Gastrocnemius medialis (tissue), 4 donors: ENCODE measurements at regions not wholly inside any gene's neighbourhood (a gene's known extent, or its start where the extent isn't known, plus 50 kb on each side); places are given as distances from the start of the nearest gene placed in this dataset.
"Not testable (repeated sequence)": the region's sequence is repeated elsewhere in the genome, so short reads cannot be mapped to it uniquely, and the experiment has no call there.

Experiments used
- ATAC-seq, 2 donors: fragments of 150-250 bp; one replicate each; pipeline ENCODE4 v1.9.1; 2016
- DNase-seq, 2 donors: peaks; one replicate each; pipeline ENCODE4 v3.0.0-alpha.2; 2019
- H3K27ac ChIP-seq, 4 donors: fragments of 200-600 bp; sonication (generic); 1 replicate in 1 of 4; 2 replicates in 3 of 4; pipeline ENCODE4 v1.5.1; 2016 to 2018; ENCODE audit warnings: mild to moderate bottlenecking in 2 of 4, moderate library complexity in 1 of 4
- H3K27me3 ChIP-seq, 3 donors: fragments of 200-600 bp; sonication (generic) in 2 of 3; 1 replicate in 1 of 3; 2 replicates in 2 of 3; pipeline versions ENCODE4 v1.5.1 to v1.6.0; 2016 to 2019; ENCODE audit warnings: mild to moderate bottlenecking in 1 of 3, moderate library complexity in 1 of 3
- H3K36me3 ChIP-seq, 2 donors: fragments of 200-600 bp; sonication (generic) in 1 of 2; one replicate each; pipeline ENCODE4 v1.5.1; 2017 to 2018
- H3K4me1 ChIP-seq, 2 donors: fragments of 200-600 bp; sonication (generic) in 1 of 2; one replicate each; pipeline ENCODE4 v1.5.1; 2016 to 2017; ENCODE audit warnings: mild to moderate bottlenecking in 2 of 2
- H3K4me3 ChIP-seq, 4 donors: fragments of 200-600 bp; sonication (generic) in 3 of 4; 1 replicate in 1 of 4; 2 replicates in 3 of 4; pipeline ENCODE4 v1.5.1; 2016 to 2019; ENCODE audit warnings: mild to moderate bottlenecking in 2 of 4
- H3K9me3 ChIP-seq, 3 donors: fragments of 200-600 bp; sonication (generic) in 2 of 3; 1 replicate in 1 of 3; 2 replicates in 2 of 3; pipeline ENCODE4 v1.5.1; 2016 to 2019
- CTCF ChIP-seq, 5 experiments: fragments of 450-650 bp in 3 of 5; fragments of 200-600 bp in 2 of 5; sonication (generic) in 2 of 5; IDR thresholded peaks in 4 of 5; conservative IDR thresholded peaks in 1 of 5; 1 replicate in 4 of 5; 2 replicates in 1 of 5; pipeline ENCODE4 v1.5.1; 2016 to 2019; ENCODE audit warnings: antibody characterized with exemption in 5 of 5, mild to moderate bottlenecking in 3 of 5, moderate library complexity in 3 of 5
- POLR2A ChIP-seq, 2 donors: fragments of 450-650 bp; IDR thresholded peaks; one replicate each; pipeline ENCODE4 v1.6.1; 2017; ENCODE audit warnings: antibody characterized with exemption in 2 of 2, mild to moderate bottlenecking in 2 of 2, moderate library complexity in 2 of 2
- in situ Hi-C, 4 donors: fragments of 200-750 bp; cut with MboI; loops; one replicate each; pipeline versions ENCODE4 v1.15.0 to v1.8.0; 2017; ENCODE audit warnings: low sequenced_read_pairs in 4 of 4
- intact Hi-C: fragments of 100-400 bp; cut with DNase I; formaldehyde crosslinking; loops from one replicate; pipeline ENCODE4 v1.15.1; 2023; ENCODE audit warnings: low total_unique reads

- Histone ChIP-seq H3K4me3 (no peak overlapping the region), H3K27ac (no peak overlapping the region), H3K27me3 (no peaks in the 10 kb centered on the region), H3K4me1 (no peaks in the 10 kb centered on the region), H3K9me3 (no peaks in the 10 kb centered on the region), H3K36me3 (no peaks in the 10 kb centered on the region)
- intact Hi-C loops (no loop called here), in situ Hi-C loops (loop anchor here in 1 of 4 donors (25.0 kb wide), 1 partner anchor 512 kb away; no protein-coding TSS in a partner anchor)
- ATAC-seq, result no peak
- DNase-seq, result no peak
- TF ChIP-seq CTCF (IDR thresholded peaks at IDR 0.05 in 4 of 5, conservative IDR thresholded peaks at IDR 0.05 in 1 of 5) (no peak), POLR2A (IDR thresholded peaks at IDR 0.05) (no peak)
Observed at GRCh38 chr2:226300196-226300886, 499.3 kb downstream of the IRS1 start.

GRCh38 chr2:226299771-226300170, 499.8 kb downstream of the IRS1 start:
- no peak overlapping the region for H3K4me3 ChIP-seq
- no peaks in the 10 kb centered on the region for H3K4me1 ChIP-seq
- in situ Hi-C loops (loop anchor here in 1 of 4 donors (25.0 kb wide), 1 partner anchor 513 kb away; no protein-coding TSS in a partner anchor), intact Hi-C loops (no loop called here)
- no peak for TF ChIP-seq CTCF (IDR thresholded peaks at IDR 0.05 in 4 of 5, conservative IDR thresholded peaks at IDR 0.05 in 1 of 5)
- TF ChIP-seq POLR2A (IDR thresholded peaks at IDR 0.05), result no peak
- no peak for DNase-seq
- no peaks in the 10 kb centered on the region for H3K36me3 ChIP-seq
- no peak overlapping the region for H3K27ac ChIP-seq
- H3K9me3 ChIP-seq, result no peaks in the 10 kb centered on the region
- H3K27me3 ChIP-seq, result no peaks in the 10 kb centered on the region
- no peak for ATAC-seq

GRCh38 chr2:226295681-226296080, 503.9 kb downstream of the IRS1 start:
- intact Hi-C loops (no loop called here), in situ Hi-C loops (no loop called here)
- Histone ChIP-seq H3K4me1 (no peaks in the 10 kb centered on the region), H3K4me3 (no peak overlapping the region), H3K27me3 (no peaks in the 10 kb centered on the region), H3K27ac (no peak overlapping the region), H3K9me3 (no peaks in the 10 kb centered on the region), H3K36me3 (no peaks in the 10 kb centered on the region)
- TF ChIP-seq POLR2A (IDR thresholded peaks at IDR 0.05) (no peak), CTCF (IDR thresholded peaks at IDR 0.05 in 4 of 5, conservative IDR thresholded peaks at IDR 0.05 in 1 of 5) (no peak)
- ATAC-seq, result no peak
- DNase-seq, result no peak

- ATAC-seq, result no peak
- H3K4me3 ChIP-seq, result no peak overlapping the region
- no peak overlapping the region for H3K27ac ChIP-seq
- no peaks in the 10 kb centered on the region for H3K9me3 ChIP-seq
- no peaks in the 10 kb centered on the region for H3K27me3 ChIP-seq
- intact Hi-C loops, result no loop called here
- no peaks in the 10 kb centered on the region for H3K4me1 ChIP-seq
- in situ Hi-C loops, result no loop called here
- TF ChIP-seq CTCF (IDR thresholded peaks at IDR 0.05 in 4 of 5, conservative IDR thresholded peaks at IDR 0.05 in 1 of 5) (no peak), POLR2A (IDR thresholded peaks at IDR 0.05) (no peak)
- DNase-seq, result no peak
- no peaks in the 10 kb centered on the region for H3K36me3 ChIP-seq
Observed at GRCh38 chr2:226295123-226295522, 504.5 kb downstream of the IRS1 start.

GRCh38 chr2:226291281-226291680, 508.3 kb downstream of the IRS1 start:
- H3K4me1 ChIP-seq, H3K27ac ChIP-seq, in situ Hi-C loops, DNase-seq, H3K27me3 ChIP-seq, H3K9me3 ChIP-seq, intact Hi-C loops, H3K4me3 ChIP-seq, ATAC-seq, H3K36me3 ChIP-seq: not testable (repeated sequence)
